SU-DHL-6 (cell line): ENCODE measurements at regions not wholly inside any gene's neighbourhood (a gene's known extent, or its start where the extent isn't known, plus 50 kb on each side); places are given as distances from the start of the nearest gene placed in this dataset.

Experiments used
- EZH2phosphoT487 ChIP-seq: fragments of 200-600 bp; sonication (generic), shearing (Covaris generic); conservative IDR thresholded peaks from 2 replicates; pipeline ENCODE4 v1.6.1; 2018; ENCODE audit warnings: mild to moderate bottlenecking, antibody characterized with exemption, low read length, moderate library complexity, mixed read lengths
- TF ChIP-seq, protein P1 (sequence below): fragments of 200-600 bp; sonication (generic); IDR thresholded peaks from one replicate; pipeline ENCODE4 v1.5.1; 2017; ENCODE audit warnings: antibody characterized with exemption, mild to moderate bottlenecking, low read length, moderate library complexity; ENCODE audit not compliant: insufficient read depth, poor library complexity, severe bottlenecking

DNA sequence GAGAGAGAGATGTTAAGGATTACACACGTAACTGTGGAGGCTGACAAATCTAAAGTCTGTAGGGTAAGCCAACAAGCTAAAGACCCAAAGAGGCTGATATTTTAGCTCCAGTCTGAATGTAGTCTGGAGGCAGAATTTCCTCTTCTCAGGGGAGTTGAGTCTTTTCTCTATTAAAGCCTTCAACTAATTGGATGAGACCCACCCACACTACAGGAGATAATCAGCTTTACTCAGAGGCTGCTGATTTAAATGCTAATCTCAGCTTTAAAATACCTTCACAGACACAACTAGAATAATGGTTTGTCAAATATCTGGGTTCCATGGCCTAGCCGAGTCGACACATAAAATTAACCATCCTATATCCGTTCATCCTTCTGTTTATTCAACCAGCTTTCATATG, 204.3 kb upstream of the PSMD7 start:
- TF ChIP-seq, protein P1, sequence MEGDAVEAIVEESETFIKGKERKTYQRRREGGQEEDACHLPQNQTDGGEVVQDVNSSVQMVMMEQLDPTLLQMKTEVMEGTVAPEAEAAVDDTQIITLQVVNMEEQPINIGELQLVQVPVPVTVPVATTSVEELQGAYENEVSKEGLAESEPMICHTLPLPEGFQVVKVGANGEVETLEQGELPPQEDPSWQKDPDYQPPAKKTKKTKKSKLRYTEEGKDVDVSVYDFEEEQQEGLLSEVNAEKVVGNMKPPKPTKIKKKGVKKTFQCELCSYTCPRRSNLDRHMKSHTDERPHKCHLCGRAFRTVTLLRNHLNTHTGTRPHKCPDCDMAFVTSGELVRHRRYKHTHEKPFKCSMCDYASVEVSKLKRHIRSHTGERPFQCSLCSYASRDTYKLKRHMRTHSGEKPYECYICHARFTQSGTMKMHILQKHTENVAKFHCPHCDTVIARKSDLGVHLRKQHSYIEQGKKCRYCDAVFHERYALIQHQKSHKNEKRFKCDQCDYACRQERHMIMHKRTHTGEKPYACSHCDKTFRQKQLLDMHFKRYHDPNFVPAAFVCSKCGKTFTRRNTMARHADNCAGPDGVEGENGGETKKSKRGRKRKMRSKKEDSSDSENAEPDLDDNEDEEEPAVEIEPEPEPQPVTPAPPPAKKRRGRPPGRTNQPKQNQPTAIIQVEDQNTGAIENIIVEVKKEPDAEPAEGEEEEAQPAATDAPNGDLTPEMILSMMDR, result no peak
- no peak for TF ChIP-seq EZH2phosphoT487
